ENCODE measurements at regions not wholly inside any gene's neighbourhood (a gene's known extent, or its start where the extent isn't known, plus 50 kb on each side); places are given as distances from the start of the nearest gene placed in this dataset.

GRCh38 chr3:76161856-76162255 is 376.5 kb upstream of the ZNF717 start:
- no peak for TF ChIP-seq CTCF (IDR thresholded peaks at IDR 0.05)
- no peak for TF ChIP-seq POLR2AphosphoS5 (IDR thresholded peaks at IDR 0.05)
- TF ChIP-seq POLR2A (IDR thresholded peaks at IDR 0.05), result no peak

Measured in transverse colon (tissue), 4 donors.